ENCODE measurements at regions not wholly inside any gene's neighbourhood (a gene's known extent, or its start where the extent isn't known, plus 50 kb on each side); places are given as distances from the start of the nearest gene placed in this dataset.

DNA sequence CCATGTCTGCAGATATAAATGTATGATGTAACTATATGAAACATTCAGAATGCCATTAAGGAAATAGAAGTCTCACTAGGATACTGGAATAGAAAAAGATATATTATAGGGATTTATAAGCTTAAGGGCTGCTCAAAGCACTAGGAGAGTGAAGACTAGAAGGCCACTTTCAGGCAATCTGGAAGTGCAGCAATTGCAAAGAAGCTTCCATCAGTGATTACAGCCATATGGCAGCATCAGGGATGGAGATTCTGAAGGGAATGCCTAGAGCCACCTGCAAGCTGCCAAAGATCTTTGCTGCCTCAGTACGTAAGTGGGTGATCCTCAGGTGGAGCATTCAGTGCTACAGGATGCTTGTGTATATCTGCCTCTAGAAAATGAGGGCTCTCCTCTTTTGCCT lies 796.2 kb upstream of the EPHA7 start:
- Histone ChIP-seq H3K36me3 (ENCODE audit: insufficient read depth, low read length) (no peaks in the 10 kb centered on the region), H3K9ac (ENCODE audit: low read length) (no peak overlapping the region), H3F3A (ENCODE audit: insufficient read depth, low read length, poor library complexity, severe bottlenecking) (no peaks in the 10 kb centered on the region), H3K27ac (ENCODE audit: low read length) (no peak overlapping the region), H3K27me3 (ENCODE audit: insufficient read depth, low read depth, low read length) (no peaks in the 10 kb centered on the region), H2AFZ (ENCODE audit: low read depth, low read length) (no peak overlapping the region), H3K4me3 (ENCODE audit: low read length) (no peak overlapping the region), H4K20me1 (ENCODE audit: insufficient read depth) (no peaks in the 10 kb centered on the region), H3K9me2 (ENCODE audit: insufficient read depth, low read length) (no peaks in the 10 kb centered on the region), H3K79me2 (replicated peaks; ENCODE audit: insufficient read depth, low read length) (no peaks in the 10 kb centered on the region), H3K4me2 (ENCODE audit: low read length) (no peak overlapping the region), H3K9me3 (ENCODE audit: low read length) (no peaks in the 10 kb centered on the region)
- TF ChIP-seq RAD21 (conservative IDR thresholded peaks at IDR 0.05), result no peak

DNA sequence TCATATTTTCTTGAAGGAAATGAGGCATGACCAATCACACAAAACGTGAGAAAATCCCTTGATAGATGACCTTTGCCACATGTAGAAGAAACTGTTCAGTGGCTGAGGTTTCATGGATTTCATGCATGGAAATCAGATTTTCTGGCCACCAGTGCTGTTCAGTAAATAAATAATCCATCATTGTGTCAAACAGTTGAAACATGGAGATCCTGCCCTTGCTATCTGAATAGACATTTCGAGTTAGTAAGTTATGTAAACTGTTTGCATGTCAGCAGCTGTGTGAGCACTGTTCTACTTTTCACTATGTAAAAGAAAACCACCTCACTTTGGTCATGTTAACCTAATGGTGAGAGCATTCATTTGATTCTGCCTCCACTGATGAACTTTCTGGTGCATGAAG lies 793.9 kb upstream of the EPHA7 start:
- Histone ChIP-seq H3K9me2 (ENCODE audit: insufficient read depth, low read length) (no peaks in the 10 kb centered on the region), H3K36me3 (ENCODE audit: insufficient read depth, low read length) (no peaks in the 10 kb centered on the region), H3K9me3 (ENCODE audit: low read length) (no peaks in the 10 kb centered on the region), H3K4me2 (ENCODE audit: low read length) (no peak overlapping the region), H2AFZ (ENCODE audit: low read depth, low read length) (no peak overlapping the region), H3K4me3 (ENCODE audit: low read length) (no peak overlapping the region), H3F3A (ENCODE audit: insufficient read depth, low read length, poor library complexity, severe bottlenecking) (no peaks in the 10 kb centered on the region), H4K20me1 (ENCODE audit: insufficient read depth) (no peaks in the 10 kb centered on the region), H3K9ac (ENCODE audit: low read length) (no peak overlapping the region), H3K79me2 (replicated peaks; ENCODE audit: insufficient read depth, low read length) (no peaks in the 10 kb centered on the region), H3K27me3 (ENCODE audit: insufficient read depth, low read depth, low read length) (no peaks in the 10 kb centered on the region), H3K27ac (ENCODE audit: low read length) (no peak overlapping the region)
- TF ChIP-seq EP300 (conservative IDR thresholded peaks at IDR 0.05; ENCODE audit: poor library complexity, severe bottlenecking), result no peak
- no peak for TF ChIP-seq SMC3 (conservative IDR thresholded peaks at IDR 0.05; ENCODE audit: poor library complexity)
- TF ChIP-seq, protein P1, sequence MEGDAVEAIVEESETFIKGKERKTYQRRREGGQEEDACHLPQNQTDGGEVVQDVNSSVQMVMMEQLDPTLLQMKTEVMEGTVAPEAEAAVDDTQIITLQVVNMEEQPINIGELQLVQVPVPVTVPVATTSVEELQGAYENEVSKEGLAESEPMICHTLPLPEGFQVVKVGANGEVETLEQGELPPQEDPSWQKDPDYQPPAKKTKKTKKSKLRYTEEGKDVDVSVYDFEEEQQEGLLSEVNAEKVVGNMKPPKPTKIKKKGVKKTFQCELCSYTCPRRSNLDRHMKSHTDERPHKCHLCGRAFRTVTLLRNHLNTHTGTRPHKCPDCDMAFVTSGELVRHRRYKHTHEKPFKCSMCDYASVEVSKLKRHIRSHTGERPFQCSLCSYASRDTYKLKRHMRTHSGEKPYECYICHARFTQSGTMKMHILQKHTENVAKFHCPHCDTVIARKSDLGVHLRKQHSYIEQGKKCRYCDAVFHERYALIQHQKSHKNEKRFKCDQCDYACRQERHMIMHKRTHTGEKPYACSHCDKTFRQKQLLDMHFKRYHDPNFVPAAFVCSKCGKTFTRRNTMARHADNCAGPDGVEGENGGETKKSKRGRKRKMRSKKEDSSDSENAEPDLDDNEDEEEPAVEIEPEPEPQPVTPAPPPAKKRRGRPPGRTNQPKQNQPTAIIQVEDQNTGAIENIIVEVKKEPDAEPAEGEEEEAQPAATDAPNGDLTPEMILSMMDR (IDR thresholded peaks at IDR 0.05; ENCODE audit: poor library complexity, severe bottlenecking), result no peak
- TF ChIP-seq RAD21 (conservative IDR thresholded peaks at IDR 0.05), result no peak
- TF ChIP-seq, protein P2, sequence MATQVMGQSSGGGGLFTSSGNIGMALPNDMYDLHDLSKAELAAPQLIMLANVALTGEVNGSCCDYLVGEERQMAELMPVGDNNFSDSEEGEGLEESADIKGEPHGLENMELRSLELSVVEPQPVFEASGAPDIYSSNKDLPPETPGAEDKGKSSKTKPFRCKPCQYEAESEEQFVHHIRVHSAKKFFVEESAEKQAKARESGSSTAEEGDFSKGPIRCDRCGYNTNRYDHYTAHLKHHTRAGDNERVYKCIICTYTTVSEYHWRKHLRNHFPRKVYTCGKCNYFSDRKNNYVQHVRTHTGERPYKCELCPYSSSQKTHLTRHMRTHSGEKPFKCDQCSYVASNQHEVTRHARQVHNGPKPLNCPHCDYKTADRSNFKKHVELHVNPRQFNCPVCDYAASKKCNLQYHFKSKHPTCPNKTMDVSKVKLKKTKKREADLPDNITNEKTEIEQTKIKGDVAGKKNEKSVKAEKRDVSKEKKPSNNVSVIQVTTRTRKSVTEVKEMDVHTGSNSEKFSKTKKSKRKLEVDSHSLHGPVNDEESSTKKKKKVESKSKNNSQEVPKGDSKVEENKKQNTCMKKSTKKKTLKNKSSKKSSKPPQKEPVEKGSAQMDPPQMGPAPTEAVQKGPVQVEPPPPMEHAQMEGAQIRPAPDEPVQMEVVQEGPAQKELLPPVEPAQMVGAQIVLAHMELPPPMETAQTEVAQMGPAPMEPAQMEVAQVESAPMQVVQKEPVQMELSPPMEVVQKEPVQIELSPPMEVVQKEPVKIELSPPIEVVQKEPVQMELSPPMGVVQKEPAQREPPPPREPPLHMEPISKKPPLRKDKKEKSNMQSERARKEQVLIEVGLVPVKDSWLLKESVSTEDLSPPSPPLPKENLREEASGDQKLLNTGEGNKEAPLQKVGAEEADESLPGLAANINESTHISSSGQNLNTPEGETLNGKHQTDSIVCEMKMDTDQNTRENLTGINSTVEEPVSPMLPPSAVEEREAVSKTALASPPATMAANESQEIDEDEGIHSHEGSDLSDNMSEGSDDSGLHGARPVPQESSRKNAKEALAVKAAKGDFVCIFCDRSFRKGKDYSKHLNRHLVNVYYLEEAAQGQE (IDR thresholded peaks at IDR 0.05; ENCODE audit: borderline replicate concordance), result no peak
- no peak for TF ChIP-seq EZH2 (IDR thresholded peaks at IDR 0.05; ENCODE audit: borderline replicate concordance, insufficient read depth, low read length, poor library complexity, severe bottlenecking)
- no peak for TF ChIP-seq TAF1 (IDR thresholded peaks at IDR 0.05; ENCODE audit: low read depth)
- TF ChIP-seq POLR2AphosphoS5 (IDR thresholded peaks at IDR 0.05), result no peak
- no peak for TF ChIP-seq MXI1 (conservative IDR thresholded peaks at IDR 0.05; ENCODE audit: poor library complexity, severe bottlenecking)

DNA sequence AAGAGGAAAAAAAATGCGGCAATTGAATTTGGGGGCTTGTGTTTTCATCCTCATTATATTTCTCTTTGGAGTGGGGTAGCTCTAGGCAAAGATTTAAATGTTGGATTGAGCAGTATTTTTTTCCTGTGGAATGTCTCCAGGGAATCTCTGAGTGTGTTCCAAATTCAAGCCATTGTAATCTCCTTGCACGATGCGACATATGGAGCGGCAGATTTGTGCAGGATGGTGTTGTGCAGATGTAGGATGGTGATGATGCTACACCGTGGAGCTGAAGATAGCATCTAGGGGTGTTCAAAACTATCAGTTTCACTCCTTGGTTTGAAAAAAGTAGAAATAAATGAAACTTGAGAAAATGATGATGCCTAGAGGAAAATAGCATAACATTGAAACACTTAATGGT lies 777.5 kb upstream of the EPHA7 start:
- Histone ChIP-seq H3K9ac (ENCODE audit: low read length) (no peak overlapping the region), H4K20me1 (ENCODE audit: insufficient read depth) (no peaks in the 10 kb centered on the region), H3K36me3 (ENCODE audit: insufficient read depth, low read length) (no peaks in the 10 kb centered on the region), H3K9me2 (ENCODE audit: insufficient read depth, low read length) (no peaks in the 10 kb centered on the region), H3F3A (ENCODE audit: insufficient read depth, low read length, poor library complexity, severe bottlenecking) (no peaks in the 10 kb centered on the region), H2AFZ (ENCODE audit: low read depth, low read length) (no peak overlapping the region), H3K27me3 (ENCODE audit: insufficient read depth, low read depth, low read length) (no peaks in the 10 kb centered on the region), H3K9me3 (ENCODE audit: low read length) (no peaks in the 10 kb centered on the region), H3K4me2 (ENCODE audit: low read length) (no peak overlapping the region), H3K27ac (ENCODE audit: low read length) (no peak overlapping the region), H3K79me2 (replicated peaks; ENCODE audit: insufficient read depth, low read length) (no peaks in the 10 kb centered on the region), H3K4me3 (ENCODE audit: low read length) (no peak overlapping the region)
- TF ChIP-seq TAF1 (IDR thresholded peaks at IDR 0.05; ENCODE audit: low read depth) (no peak), SMC3 (conservative IDR thresholded peaks at IDR 0.05; ENCODE audit: poor library complexity) (no peak), RAD21 (conservative IDR thresholded peaks at IDR 0.05) (no peak), EP300 (conservative IDR thresholded peaks at IDR 0.05; ENCODE audit: poor library complexity, severe bottlenecking) (no peak), EZH2 (IDR thresholded peaks at IDR 0.05; ENCODE audit: borderline replicate concordance, insufficient read depth, low read length, poor library complexity, severe bottlenecking) (no peak), POLR2AphosphoS5 (IDR thresholded peaks at IDR 0.05) (no peak)
- TF ChIP-seq, protein P1 (IDR thresholded peaks at IDR 0.05; ENCODE audit: poor library complexity, severe bottlenecking), result no peak
- TF ChIP-seq, protein P2 (IDR thresholded peaks at IDR 0.05; ENCODE audit: borderline replicate concordance), result no peak

Measured in neural cell (in vitro differentiated cells).